ENCODE measurements at regions not wholly inside any gene's neighbourhood (a gene's known extent, or its start where the extent isn't known, plus 50 kb on each side); places are given as distances from the start of the nearest gene placed in this dataset.
"Not testable (repeated sequence)": the region's sequence is repeated elsewhere in the genome, so short reads cannot be mapped to it uniquely, and the experiment has no call there.

DNA sequence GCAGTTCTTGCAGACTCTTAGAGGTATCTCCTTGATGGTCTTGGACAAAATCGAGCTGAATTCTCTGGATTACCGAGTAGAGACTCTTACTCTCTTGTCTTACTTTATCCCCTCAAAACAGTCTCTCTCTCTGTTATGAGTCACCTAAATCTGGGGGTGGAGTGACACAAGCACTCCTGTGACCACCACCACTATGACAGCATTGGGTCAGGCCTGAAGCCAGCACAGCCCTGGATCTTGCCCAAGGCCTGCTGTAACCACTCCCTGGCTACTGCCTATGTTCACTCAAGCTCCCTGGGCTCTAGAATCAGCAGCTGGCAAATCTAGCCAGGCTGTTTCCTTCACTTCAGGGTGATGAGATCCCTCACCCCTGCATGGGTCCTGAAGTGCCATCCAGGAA, 662.5 kb downstream of the LUZP2 start:
- no peak for DNase-seq

- peak; percentile 6 for DNase-seq
These were observed 666.6 kb downstream of the LUZP2 start for GRCh38 chr11:25163421-25163820.

GRCh38 chr11:25180187-25180586, 683.3 kb downstream of the LUZP2 start:
- DNase-seq = no peak

GRCh38 chr11:25183411-25183810, 686.6 kb downstream of the LUZP2 start:
- DNase-seq = no peak

DNA sequence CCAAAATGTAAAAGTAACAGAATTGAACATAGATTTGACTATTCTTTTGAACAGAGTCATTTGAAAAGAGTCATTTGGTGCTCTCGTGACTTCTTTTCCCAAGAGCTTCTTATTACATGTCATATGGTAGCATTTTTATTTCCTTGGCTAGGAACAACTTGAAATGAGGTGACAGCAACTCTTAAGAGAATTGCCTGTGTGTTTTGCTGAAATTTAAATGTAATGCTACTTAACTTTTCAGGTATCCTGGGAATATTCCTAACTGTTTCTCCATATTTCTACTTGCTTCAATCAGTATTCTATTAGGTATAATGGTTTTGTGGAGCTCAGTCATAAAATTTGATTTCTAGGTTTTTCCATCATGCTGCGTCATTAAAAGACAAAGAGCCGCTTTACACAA, 700.7 kb downstream of the LUZP2 start:
- DNase-seq = no peak

GRCh38 chr11:25198704-25199103, 701.9 kb downstream of the LUZP2 start:
- no peak for DNase-seq

DNA sequence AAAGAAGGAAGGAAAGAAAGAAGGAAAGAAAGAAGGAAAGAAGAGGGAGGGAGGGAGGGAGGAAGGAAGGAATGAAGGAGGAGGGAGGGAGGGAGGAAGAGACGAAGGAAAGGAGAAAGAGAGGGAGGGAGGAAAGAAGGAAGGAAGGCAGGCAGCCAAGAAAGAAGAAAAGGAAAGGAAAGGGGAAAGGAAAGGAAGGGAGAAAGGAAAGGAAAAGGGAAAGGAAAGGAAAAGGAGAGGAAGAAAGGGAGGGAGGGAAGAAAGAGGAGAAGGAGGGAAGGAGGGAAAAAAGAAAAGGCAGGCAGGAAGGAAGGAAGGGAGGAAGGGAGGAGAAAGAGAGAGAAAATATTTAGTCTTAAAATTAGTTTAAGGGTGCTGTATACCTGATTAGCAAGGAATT, 704.1 kb downstream of the LUZP2 start:
- no peak for DNase-seq

DNA sequence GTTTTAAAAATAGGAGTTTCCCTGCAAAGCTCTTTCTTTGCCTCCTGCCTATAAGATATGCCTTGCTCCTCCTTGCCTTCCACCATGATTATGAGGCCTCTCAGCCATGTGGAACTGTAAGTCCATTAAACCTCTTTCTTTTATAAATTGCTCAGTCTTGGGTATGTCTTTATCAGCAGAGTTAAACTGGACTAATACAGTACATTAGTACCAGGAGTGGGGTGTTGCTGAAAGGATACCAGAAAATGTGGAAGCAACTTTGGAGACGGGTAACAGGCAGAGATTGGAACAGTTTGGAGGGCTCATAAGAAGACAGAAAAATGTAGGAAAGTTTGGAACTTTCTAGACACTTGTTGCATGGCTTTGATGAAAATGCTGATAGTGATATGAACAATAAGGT, 709.9 kb downstream of the LUZP2 start:
- DNase-seq = no peak

DNA sequence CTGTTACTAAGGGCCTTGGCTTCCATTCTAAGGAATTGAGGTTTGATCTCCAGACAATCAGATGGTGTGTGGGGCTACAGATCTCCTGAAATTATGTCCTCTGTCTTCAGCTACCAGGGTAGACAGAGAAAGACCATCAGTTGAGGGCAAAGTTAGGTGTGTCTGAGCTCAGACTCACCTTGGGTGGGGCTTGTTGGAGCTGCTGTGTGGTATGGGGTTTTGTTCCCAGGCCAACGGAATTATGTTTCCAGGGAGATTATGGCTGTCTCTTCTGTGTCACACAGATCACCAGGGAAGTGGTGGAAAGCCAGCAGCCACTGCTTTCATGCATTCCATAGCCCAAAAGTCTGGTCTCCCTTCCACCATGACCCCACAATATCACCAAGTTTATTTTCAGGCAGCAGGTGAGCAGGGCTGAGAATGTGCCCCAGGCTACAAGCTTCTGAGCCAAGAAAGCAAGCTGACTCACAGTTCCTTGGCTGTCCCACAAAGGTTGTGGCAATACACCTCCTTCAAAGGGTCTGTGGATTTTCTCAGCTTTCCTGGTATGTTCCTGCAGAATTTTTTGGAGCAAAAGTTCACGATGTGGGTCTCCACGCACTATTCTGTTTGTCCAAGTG, 714.9 kb downstream of the LUZP2 start:
- no peak for DNase-seq

DNA sequence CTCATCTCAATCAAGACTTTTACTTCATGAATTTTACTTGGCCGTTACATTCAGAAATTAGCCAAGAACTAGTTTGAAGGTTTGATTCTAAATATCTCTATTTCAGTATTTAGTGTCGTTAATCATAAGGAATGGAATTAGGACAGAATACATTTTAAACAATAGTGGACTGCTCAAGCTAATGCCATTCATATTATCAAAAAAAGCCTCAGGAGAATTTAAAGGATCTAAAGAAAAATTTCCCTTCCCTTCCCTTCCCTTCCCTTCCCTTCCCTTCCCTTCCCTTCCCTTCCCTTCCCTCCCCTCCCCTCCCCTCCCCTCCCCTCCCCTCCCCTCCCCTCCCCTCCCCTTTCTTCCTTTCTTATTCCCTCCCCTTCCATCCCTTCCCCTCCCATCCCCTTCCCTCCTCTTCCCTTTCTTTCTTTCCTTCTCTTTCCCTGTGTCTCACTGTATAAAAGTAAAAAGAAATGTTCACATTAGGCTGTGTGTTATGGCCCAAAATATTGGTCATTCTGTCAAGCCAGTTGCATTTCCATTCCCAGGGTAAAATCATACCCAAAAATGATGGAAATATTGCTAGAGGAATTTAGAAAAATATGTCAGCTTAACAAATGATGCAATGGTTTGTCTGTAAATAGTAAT, 717.8 kb downstream of the LUZP2 start:
- no peak for DNase-seq

- peak; percentile 10 for DNase-seq
These were observed 721.2 kb downstream of the LUZP2 start for GRCh38 chr11:25218036-25218435.

- no peak for DNase-seq
These were observed 728.2 kb downstream of the LUZP2 start for GRCh38 chr11:25225078-25225477.

DNA sequence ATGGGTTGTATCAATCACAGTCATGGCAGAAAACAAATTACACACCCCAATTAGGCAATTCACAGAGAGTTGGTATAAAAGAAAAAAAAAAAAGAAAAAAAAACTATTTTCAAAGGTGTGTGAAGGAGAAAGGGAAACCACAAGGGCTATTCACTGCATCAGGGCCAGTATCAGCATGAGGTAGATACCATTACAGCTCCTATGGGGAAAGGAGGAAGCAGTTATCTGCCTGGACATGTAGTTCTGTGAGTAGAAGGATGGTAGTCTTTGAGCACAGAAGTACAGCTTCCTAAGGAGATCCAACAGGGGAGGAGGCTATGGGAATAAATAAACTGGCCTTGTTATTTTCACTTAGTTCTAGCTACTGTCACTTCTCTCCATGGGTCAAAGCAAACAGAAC, 746.1 kb downstream of the LUZP2 start:
- DNase-seq = no peak

GRCh38 chr11:25244126-25244525, 747.3 kb downstream of the LUZP2 start:
- DNase-seq = no peak

DNA sequence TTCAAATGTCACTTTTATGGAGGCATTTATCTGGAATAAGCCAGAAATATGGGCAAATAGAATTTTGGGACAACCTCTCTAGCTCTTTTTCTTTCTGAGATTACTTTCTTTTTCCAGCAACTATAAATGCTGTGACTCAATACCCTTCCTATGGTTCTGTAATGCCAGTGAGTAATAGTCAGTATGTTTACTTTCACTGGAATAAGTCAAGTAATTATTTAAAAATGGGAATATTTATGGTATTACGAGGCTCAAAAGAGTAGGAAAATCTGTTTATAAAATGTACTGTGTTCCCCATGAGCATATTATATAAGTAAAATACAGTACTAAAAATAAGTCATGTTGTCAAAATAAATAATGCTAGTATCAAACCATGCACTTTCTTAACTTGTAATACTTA, 750.5 kb downstream of the LUZP2 start:
- DNase-seq = no peak

DNA sequence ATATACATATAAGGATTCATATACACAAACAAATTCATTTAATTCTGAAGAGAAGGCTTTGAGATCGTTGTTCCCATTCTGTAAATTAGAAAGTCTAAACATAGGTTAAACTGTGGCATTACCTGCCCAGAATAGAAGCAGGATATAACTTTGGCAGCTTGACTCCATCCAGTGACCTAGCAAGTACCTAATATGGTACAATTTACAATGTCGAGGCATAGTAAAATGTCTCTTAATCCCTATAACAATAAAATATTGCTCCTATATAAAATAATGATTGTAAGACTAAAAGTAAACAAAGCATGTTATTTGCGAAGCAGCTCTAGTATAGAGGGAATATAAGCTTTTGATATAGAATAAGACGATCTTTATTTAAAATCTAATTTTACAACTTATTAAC, 756.0 kb downstream of the LUZP2 start:
- no peak for DNase-seq

GRCh38 chr11:25263861-25264260, 767.0 kb downstream of the LUZP2 start:
- not testable (repeated sequence) for DNase-seq

DNA sequence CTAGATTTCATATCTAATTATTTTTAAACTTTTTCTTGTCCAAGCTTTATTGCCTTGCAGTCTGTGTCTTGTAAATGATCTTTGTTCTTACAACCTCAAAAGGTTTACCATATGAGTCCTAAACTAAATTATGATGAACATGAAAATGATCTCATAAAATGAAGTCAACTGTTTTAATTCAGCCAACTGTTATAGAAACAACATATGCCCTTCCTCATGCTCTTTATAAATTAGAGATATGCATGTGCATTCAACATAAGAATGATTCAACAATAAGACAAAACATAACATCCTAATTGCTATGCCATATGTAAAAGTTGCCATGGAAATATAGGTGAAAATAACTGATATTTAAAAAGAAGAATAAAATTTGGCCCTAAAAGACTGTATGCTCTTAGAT, 774.4 kb downstream of the LUZP2 start:
- no peak for DNase-seq

- no peak for DNase-seq
These were observed 775.4 kb downstream of the LUZP2 start for GRCh38 chr11:25272214-25272613.

DNA sequence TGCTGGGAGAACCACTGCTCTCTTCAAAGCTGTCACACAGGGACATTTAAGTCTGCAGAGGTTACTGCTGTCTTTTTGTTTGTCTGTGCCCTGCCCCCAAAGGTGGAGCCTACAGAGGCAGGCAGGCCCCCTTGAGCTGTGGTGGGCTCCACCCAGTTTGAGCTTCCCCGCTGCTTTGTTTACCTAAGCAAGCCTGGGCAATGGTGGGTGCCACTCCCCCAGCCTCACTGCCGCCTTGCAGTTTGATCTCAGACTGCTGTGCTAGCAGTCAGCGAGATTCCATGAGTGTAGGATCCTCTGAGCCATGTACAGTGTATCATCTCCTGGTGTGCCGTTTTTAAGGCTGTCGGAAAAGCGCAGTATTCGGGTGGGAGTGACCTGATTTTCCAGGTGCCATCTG, 784.0 kb downstream of the LUZP2 start:
- DNase-seq = not testable (repeated sequence)

GRCh38 chr11:25293166-25293565, 796.3 kb downstream of the LUZP2 start:
- no peak for DNase-seq

GRCh38 chr11:25298450-25298849, 801.6 kb downstream of the LUZP2 start:
- DNase-seq = no peak

DNA sequence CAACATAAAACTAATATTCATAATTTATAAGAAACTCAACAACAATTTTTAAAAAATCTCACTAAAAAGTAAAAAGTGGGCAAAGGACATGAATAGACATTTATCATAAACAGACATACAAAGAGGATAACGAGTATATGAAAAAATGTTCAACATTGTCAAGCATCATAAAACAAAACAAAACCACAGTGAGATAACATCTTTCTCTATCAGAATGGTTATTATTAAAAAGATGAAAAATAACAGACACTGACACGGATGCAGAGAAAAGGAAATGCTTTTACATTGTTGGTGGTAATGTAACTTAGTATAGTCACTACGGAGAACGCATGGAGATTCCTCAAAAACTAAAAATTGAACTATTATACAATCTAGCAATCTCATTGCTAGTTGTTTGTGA, 813.0 kb downstream of the LUZP2 start:
- no peak for DNase-seq

DNA sequence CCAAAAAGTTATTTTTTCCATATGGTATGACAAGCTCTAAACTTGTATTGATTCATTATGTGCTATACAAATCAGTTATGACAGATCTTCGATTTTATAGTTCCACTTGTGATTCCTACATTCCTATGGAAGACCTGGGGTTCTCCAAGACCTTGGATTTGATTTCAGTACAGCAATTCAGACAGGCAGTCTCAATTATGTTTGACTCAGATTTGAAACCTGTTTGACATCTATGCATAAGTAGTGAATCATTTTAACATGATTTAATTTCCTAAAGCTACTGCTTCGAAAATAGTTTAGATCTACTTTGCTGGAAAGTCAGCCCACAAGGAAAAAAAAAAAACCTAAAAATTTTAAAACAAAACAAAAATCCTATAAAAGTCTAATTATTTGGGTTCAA, 820.4 kb downstream of the LUZP2 start:
- DNase-seq = no peak
